SIG-M5 treated with dmso at 0.1 percent for 504 hours (cell line): ENCODE measurements at regions not wholly inside any gene's neighbourhood (a gene's known extent, or its start where the extent isn't known, plus 50 kb on each side); places are given as distances from the start of the nearest gene placed in this dataset.
A peak's percentile ranks its signal among the peaks of the same experiment; 100 is the strongest.

Experiments
- DNase-seq: peaks from one replicate; lab custom pipeline; 2025; ENCODE audit not compliant: unreplicated experiment; lab: John Stamatoyannopoulos, UW

DNA sequence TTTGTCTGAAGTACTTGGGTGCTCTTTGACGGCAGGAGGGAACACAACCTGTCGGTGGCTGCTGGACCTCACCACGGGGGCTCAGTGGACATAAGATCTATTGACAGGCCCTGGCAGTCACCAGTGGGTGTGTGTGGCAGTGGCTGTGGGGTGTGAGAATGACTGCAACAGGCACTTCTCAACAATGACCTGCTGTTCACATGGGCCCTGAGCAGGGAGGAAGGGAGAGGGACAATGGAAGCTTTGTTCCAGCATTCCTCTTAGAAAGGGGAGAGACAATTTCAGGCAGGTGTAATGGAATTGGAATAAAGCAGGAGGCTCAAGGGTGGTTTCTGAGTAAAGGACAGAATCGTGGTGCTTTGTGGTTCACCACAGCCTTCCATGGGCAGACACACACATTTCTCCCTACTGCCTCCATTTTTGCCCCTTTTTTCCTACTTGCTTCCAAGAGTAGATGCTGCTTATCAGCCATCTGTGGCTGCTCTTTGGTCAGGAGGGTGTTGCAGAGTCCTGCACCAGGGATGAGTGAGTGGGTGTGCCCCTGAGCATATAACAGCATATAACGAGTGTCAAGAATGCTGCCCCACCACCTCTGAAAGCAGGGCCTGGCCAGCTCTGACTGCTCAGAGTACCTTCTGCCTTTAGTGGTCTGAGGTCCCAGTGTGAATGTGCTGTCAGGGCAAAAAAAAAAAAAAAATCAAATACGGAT, 267.7 kb downstream of the RASSF9 start:
- no peak for DNase-seq

DNA sequence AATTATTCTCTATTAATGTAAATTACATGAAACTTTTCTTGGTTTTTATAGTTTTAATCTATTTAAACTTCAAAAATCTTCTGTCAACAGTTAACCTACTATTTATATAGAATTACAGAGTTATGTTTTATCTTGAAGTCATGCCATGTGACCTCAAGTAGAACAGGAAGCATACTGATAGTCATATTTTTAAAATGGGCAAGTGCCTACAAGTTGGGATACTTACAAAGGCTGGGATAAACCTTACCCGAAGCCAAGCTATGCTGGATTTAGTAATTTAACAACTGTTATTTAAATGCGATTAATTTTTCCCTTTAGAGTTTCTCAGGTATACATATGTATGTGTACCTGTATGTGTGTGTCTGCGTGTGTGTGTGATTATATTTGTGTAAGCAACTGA, 266.9 kb downstream of the RASSF9 start:
- DNase-seq = no peak

DNA sequence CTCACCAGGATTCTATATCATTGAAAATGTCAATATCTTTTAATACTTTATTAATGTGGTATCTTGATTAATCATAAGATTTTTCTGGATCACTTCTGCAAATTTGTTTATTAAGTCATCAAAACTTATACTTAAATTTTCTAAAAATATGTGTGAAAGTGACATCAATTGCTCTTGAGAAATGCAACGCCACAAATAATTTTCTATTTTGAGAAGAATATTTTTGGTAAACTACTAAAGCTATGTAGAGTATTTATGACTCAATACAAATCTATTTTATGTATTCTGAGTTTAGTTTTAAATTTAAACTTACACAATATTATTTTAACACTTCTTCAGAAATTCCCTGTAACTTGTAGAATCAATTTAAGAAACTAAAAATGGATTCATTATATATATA, 263.3 kb downstream of the RASSF9 start:
- no peak for DNase-seq

DNA sequence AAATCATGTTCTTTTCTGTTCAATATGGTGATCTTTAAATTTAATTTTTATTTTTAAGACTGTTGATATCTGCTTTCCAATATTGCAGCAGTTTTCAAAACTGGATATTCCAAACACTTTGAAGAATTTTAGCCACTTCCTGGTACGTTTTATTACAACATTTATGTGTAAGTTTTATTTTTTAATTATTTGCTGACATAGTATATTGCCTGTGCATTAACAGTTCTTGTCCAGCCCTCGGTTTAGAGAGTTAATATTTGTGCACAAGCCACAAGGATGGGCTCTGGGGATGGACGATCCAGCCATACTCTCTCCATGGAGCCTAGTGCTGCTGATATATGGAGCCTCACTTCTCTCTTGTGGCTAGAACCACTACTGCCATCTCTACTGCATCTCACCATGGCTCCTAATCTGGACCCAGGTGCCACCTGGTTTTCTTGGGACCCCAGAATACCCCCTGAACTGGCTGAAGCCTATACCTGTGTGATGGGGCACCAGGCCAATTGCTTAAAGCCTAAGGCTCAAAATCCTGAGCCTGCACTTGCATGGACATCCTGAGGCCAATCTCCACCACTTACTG, 262.5 kb downstream of the RASSF9 start:
- DNase-seq = no peak

DNA sequence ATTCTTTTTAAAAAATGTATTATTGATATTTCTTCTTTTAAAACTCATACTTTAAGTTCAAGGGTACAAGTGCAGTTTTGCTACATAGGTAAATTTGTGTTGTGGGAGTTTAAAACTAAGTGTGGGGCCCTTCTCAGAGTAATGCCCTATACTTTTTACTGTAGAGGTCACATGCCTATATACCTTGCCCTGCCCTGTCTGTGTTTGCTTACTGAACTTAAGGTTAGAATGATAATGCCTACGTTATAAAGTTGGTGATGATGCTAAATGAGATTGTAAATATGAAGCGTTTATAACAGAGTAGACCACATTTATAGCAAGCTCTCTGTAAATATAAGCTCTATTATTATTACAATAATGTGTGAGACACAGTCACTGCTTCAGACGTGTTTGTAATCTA, 261.9 kb downstream of the RASSF9 start:
- no peak for DNase-seq

DNA sequence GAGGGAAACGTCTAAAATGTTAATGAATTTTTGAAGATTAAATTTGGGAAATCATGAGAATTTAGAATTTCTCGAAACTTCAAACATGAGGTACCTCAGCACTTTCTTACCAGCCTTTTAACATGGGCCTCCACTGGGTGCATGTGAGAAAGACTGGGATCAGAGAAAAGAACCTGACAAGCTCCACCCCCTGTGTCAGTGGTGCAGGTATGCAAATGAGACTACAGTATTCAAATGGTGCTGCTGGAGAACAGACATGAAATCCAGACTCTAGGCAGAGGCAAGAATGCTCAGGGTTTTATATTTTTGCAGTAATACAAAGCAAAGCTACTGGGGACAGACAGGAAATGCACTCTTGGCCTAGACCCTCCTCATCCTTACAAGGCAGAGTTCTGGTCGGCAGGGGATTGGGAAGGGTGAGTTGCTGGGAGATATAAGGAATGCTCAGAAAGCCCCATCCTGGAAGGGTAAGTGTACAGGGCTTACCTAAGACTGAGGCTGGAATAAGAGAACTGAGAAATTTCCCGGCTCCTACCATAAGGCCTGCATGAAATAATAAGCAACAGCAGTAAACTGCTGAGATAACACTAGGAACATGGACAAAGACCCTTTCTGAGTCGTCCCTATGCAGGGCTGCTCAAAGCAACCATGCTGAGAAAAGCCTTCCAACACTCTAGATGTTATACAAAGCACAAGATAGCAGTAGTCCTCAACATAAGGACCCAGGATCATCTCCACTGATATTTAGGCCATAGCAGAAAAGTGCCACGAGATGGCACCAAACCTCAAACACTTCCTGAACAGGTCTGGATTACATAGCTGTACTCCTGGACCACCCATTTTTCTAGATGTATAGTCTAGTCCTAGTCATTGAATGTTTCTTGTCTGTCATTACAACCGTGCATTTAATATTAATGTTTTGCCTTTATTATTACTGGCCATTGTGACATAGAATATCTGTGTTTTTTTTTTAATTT, 260.8 kb downstream of the RASSF9 start:
- DNase-seq = peak; percentile 68

DNA sequence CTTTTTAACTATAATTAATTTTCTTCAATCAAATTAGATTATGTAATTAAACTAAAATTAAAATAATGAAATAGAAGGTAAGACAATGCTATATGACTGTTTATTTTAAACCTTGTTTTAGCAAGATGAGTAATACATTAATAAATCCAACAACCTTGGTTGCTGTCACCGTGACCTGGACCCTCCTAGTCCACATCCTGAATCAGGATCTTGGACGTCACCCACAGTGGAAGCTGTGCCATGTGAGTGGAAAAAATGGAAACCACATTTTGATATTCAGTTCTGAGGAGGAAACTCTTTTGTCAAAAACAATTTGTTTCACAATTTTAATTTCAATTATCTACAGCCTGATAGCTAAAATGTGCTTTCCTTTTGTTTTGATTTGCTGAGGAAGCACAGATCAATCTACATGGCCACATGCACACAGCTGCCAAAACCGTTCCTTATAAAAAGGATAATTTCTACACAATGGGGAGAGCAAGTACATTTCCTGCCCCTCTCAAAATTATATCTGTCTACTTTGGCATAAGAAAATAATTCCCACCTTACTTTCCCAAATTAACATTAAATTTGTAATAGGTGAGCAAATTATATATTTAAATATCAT, 255.5 kb downstream of the RASSF9 start:
- DNase-seq = no peak

DNA sequence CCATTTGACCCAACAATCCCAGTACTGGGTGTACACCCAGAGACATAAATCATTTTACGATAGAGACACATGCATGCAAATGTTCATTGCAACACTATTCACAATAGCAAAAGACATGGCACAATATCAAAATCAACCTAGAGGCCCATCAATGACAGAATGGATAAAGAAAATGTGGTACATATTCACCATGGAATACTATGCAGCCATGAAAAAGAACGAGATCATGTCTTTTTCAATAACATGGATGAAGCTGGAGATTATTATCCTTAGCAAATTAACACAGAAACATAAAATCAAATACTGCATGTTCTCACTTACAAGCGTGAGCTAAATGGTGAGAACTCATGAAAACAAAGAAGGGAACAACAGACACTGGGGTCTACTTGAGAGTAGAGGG, 249.1 kb downstream of the RASSF9 start:
- DNase-seq = no peak

DNA sequence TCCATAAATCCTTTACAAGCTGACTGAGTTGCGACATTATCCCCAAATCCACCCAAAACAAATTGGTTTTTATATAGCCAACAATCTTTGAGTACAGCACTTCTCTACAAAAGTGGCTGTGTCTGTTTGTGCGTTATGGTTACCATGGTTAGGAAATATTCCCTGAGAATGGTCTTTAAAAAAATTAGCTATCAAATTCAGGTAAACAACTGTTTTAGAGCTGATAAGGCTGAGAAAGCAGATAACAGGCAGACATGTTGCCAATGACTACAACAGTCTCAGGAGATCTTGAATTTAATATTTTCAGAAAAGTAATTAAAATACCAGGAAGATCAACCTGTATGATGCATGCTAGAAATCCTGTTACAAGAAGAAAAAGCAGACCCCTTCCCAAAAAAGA, 248.0 kb downstream of the RASSF9 start:
- no peak for DNase-seq

DNA sequence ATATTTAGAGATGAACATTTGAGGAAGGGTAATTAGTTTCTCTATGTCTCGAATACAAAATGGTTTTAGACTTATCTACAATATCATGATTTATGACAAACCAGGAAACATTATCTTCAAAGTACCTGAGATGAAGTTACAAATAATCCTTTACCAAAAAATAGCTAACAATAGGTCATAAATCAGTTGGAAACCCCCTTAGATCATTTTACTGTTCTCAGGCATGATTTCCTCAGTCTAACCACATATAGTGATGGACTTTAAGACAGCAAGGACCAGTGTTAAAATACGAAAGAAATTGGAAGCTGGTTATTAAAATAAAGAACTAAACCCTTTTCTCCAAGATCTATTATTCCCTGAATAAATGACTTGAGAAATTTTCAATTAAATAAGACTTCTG, 235.4 kb downstream of the RASSF9 start:
- DNase-seq = no peak

DNA sequence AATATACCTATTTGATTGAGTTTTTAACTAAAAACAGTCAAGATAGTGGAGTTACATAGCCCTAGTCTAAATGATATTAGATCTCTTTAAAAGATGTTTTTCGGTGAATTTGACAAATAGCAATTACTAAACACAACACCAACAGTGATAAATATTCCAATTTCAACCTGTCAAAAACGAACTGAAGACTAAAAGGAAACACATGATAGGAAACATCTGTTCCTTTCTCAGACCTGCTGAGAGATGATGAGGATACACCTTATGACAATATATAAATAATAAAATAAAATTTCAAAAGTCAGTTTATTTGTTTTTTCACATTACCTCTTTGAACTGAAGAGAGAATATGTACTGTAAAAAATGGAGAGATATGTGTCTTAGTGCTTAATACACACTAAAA, 232.7 kb downstream of the RASSF9 start:
- no peak for DNase-seq

DNA sequence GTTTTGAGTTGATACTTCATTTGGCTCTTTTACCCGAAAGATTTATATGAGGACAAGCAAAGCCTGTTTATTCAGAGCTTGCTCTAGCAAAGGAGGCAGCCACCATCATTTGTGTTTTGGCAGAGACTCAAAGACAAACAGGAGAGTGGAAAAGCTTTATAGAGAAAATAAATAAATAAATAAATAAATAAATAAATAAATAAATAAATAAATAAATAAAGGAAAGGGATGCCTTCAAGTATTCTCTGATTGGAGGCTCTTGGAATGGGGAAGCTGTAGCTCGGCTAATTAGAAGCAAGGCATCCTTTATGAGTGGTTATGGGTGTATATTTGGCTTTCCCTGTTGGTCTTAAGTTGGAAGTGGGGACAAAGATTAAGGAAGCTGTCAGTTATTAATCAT, 229.8 kb downstream of the RASSF9 start:
- DNase-seq = no peak

DNA sequence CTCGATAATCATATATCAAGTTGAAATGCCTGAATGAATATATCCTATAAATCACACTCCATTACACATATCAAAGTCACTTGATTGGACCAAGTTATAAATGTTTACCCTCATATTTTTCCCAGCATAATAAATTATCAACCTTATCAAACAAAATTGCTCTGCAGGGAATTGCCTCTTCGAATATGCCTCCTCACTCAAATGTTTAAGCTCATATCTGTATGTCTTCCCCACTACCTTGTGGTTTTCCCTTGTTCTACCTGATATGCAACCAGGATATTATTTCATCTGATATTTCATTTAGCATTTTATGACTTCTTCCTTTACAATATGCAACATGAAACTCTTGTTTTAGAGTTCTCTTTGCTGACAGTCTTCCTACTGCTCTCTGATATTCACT, 226.4 kb downstream of the RASSF9 start:
- no peak for DNase-seq

DNA sequence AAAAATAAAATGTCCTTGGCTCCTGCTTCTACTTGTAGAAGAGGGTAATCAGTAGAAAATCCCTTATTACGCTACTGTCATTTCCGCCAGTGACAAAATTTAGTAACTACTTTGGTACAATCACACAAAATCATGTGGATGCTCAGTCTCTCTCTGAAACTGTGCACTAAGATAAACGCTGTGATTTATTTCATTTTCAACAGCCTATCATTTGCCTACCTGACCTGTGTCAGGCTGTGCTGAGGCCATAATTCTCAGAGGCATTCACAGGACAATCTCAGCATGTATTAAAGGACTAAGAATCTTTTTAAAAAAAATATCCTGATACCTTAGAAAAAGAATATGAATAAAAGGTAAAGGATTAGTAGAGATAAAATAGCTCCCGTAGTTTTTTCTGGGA, 226.0 kb downstream of the RASSF9 start:
- no peak for DNase-seq

DNA sequence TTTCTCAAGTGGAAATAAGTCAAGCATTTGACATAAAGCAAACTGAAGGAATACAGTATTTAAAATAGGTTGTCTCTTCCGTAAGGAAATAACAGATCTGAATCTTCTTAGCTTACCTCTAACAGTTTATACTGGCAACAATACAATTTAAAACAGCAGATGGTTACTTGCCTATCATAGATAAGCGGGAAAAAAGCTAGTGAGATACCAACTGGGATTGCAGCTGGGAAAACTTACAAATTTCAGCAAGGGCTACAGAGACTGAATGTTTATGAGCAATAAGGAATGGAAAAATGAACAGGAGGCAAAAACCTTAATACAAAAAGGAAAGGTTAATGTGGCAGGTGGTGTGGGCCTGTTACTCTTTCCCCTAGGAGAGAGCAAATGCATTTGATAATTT, 220.0 kb downstream of the RASSF9 start:
- no peak for DNase-seq

DNA sequence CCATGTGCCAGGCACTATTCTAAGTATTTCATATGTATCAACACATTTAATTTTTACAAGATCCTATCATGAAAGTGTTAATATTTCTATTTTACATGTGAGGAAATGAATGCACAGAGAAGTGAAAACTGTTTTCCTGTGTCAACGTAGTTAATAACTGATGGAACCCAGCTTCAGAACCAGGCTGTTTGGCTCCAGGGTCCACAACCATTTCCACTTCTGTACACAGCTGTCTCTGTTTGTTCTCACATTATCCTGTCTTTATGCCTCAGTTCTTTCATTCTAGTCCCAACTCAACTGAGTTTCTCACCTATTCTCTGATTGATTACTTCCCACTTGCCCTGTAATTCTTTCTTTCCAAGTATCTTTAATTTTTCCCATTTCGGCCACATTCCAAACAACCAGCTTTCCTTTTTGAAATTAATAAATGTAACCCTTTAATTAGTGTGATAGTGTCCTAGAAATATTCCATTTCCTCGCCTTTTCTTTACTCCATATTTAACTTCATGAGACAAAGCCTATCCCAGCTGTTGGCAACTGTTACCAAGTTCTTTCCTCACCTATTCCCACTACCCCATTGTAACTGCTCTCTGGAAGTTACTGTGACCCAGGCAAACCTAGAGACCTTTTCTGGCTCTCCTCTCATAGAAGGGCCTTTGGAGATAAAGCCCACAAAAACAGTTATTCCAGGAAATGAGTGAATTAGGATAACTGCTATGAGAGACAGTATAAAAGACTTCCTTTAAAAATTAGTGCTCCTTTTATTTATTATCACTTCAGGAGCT, 218.7 kb downstream of the RASSF9 start:
- DNase-seq = no peak

DNA sequence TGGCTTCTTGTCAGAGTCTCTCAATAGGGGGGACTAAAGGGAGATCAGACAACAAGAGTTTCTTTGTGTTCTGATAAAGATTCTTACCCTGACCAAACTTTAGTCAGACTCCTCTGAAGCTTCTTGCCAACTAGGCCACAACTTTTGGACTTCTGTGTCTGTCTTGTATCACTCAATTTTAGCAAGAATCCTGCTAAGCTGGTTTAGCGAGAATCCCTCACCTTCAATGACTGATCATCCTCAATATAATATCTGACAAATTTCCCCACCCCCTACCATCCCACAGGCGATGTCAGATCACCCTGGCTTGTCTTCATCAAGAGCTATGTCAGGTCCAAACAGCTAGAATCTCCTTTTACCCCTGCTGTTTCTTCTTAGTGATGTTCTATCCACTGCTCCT, 215.2 kb downstream of the RASSF9 start:
- DNase-seq = no peak

DNA sequence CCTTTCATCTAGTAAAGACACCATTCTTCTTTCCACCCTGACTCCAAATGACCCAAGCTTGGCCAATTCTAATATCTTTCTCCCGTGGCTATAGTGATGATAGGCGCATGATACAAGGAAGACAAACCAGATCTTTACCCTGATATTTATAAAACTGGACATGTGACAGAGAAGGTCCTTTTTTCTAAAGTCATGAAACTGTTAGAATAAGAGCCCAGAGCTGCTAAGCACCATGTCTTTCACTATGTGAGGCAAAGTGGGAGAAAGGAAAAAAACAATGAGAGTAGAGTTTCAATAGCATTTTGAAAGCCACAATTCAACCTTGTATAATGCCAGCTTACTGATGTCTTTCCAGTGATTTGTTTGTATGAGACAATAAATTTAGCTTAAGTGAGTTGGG, 212.4 kb downstream of the RASSF9 start:
- no peak for DNase-seq

DNA sequence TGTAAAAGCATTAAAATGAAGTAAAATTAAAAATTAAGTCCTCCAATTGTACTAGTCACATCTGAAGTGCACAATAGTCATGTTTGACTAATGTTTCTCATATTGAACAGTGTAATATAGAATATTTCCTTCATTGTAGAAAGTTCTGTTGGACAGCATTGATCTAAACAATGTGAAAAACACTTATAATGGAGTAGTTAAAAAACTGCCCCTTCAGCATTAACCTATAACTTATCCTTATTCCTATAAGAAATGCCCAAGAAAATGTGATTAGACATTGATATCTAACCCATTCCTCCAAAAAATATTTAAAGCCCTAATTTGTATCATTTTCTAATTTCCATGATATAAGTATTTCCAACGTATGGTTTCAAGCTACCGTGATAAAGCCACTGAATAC, 210.7 kb downstream of the RASSF9 start:
- DNase-seq = no peak

DNA sequence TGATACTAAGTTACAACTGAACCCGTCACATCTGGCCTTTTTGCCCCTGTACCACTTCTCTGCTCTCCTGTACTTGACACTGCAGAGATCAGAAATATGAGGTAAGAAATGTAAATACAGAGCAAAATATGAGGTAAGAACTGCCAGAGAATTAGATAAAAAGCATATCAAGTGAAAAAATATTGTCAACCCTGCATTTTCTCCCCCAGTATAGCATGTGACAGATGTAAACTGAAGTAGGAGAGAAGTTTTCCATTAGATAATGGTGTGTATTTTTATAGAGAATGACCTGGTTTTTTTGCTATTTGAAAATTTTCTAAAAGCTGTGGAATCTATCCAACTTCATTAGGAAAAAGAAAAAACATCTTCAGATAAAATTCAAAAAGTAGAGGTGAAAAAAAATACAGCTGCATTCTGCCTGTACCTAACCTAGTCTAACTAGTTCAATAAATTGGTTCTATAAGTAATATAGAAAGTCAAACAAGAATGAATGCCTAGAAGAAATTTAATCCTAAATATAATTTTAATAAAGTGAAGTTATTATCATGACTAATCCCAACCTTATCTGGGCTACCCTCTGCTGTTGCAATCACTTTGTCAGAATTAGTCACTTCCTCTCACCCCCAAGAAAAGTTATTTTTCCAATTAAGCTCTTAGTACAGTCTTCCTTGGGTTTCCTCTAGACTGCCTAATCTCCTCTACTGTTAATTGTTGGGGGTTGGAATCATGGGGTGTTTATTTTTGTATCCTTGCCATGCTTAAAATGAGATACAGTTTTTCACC, 210.0 kb downstream of the RASSF9 start:
- no peak for DNase-seq
